Kidney (tissue), 13 donors: ENCODE measurements at regions not wholly inside any gene's neighbourhood (a gene's known extent, or its start where the extent isn't known, plus 50 kb on each side); places are given as distances from the start of the nearest gene placed in this dataset.

Experiments
- DNase-seq, 5 donors: peaks; one replicate each; pipeline ENCODE4 v3.0.0-alpha.2; 2013 to 2020
- FAIRE-seq: peaks from 2 replicates; lab custom pipeline; 2012; peaks lifted over from hg19 to GRCh38; lab: Jason Lieb, UNC
- H3K27ac ChIP-seq, 2 donors: one replicate each; pipeline ENCODE4 v1.7.0; 2013; ENCODE audit warnings: low read depth in 2 of 2, low read length in 2 of 2, inconsistent platforms in 1 of 2
- H3K27me3 ChIP-seq: one replicate; pipeline ENCODE4 v1.7.1; 2013; ENCODE audit warnings: low read length, inconsistent platforms; ENCODE audit not compliant: control insufficient read depth, insufficient read depth
- H3K36me3 ChIP-seq, 3 donors: one replicate each; pipeline versions ENCODE4 v1.7.0 to v1.7.1; 2013; ENCODE audit warnings: low read length in 3 of 3, control low read depth in 1 of 3, inconsistent platforms in 1 of 3; ENCODE audit not compliant: insufficient read depth in 3 of 3, control insufficient read depth in 2 of 3
- H3K4me1 ChIP-seq, 3 donors: one replicate each; pipeline versions ENCODE4 v1.7.0 to v1.7.1; 2013; ENCODE audit warnings: low read length in 3 of 3, inconsistent platforms in 1 of 3, low read depth in 1 of 3; ENCODE audit not compliant: control insufficient read depth in 2 of 3, insufficient read depth in 2 of 3
- H3K4me3 ChIP-seq, 3 donors: one replicate each; pipeline versions ENCODE4 v1.7.0 to v1.8.1; 2013; ENCODE audit warnings: low read length in 3 of 3, control low read depth in 1 of 3, inconsistent platforms in 1 of 3
- H3K9ac ChIP-seq, 3 donors: one replicate each; pipeline versions ENCODE4 v1.7.0 to v1.7.1; 2013; ENCODE audit warnings: low read length in 3 of 3, control low read depth in 1 of 3, inconsistent platforms in 1 of 3
- H3K9me3 ChIP-seq, 3 donors: one replicate each; pipeline versions ENCODE4 v1.7.0 to v1.7.1; 2013; ENCODE audit warnings: low read length in 3 of 3, control low read depth in 1 of 3, inconsistent platforms in 1 of 3; ENCODE audit not compliant: control insufficient read depth in 2 of 3, insufficient read depth in 1 of 3
- intact Hi-C: fragments of 100-400 bp; cut with DNase I; formaldehyde crosslinking; loops from one replicate; pipeline ENCODE4 v1.11.1; 2022
- TF ChIP-seq, protein P1 (sequence below): IDR thresholded peaks from 3 replicates; pipeline ENCODE4 v1.5.1; 2012; ENCODE audit warnings: mild to moderate bottlenecking, moderate library complexity, borderline replicate concordance; ENCODE audit not compliant: insufficient read depth; ENCODE audit errors: extremely low read depth
- donor health status: control.
- donor health status: control.
- donor health status: control.
- donor health status: control.
- donor health status: control.
- donor health status: DM: yes; HTN: yes; CAD: no.
- donor health status: Normal renal cell carcinoma (clear cell type).

DNA sequence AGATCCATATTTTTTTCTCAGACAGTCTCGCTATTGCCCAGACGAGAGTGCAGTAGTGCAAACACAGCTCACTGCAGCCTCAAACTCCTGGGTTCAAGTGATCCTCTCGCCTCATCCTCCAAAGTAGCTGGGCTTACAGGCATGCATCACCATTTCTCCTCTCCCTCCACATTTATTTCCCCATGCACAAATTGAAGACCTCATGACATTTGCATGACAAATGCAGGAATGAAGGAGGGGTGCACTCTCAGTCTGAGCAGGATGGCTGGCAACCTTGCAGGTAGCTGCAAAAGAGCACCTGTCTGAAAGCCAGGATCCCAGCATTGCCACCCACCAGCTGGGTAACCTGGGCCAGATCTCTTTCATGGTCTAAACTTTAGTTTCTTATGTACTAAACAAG is 111.2 kb downstream of the SH3TC2 start:
- H3K9me3 ChIP-seq, result no peaks in the 10 kb centered on the region
- H3K4me1 ChIP-seq, result no peaks in the 10 kb centered on the region
- no peaks in the 10 kb centered on the region for H3K36me3 ChIP-seq
- no peaks in the 10 kb centered on the region for H3K27me3 ChIP-seq
- no peak for DNase-seq
- no peak overlapping the region for H3K27ac ChIP-seq
- H3K9ac ChIP-seq, result no peak overlapping the region
- TF ChIP-seq, protein P1, sequence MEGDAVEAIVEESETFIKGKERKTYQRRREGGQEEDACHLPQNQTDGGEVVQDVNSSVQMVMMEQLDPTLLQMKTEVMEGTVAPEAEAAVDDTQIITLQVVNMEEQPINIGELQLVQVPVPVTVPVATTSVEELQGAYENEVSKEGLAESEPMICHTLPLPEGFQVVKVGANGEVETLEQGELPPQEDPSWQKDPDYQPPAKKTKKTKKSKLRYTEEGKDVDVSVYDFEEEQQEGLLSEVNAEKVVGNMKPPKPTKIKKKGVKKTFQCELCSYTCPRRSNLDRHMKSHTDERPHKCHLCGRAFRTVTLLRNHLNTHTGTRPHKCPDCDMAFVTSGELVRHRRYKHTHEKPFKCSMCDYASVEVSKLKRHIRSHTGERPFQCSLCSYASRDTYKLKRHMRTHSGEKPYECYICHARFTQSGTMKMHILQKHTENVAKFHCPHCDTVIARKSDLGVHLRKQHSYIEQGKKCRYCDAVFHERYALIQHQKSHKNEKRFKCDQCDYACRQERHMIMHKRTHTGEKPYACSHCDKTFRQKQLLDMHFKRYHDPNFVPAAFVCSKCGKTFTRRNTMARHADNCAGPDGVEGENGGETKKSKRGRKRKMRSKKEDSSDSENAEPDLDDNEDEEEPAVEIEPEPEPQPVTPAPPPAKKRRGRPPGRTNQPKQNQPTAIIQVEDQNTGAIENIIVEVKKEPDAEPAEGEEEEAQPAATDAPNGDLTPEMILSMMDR, result no peak
- no peak for FAIRE-seq
- no peak overlapping the region for H3K4me3 ChIP-seq
- intact Hi-C loops, result no loop called here

DNA sequence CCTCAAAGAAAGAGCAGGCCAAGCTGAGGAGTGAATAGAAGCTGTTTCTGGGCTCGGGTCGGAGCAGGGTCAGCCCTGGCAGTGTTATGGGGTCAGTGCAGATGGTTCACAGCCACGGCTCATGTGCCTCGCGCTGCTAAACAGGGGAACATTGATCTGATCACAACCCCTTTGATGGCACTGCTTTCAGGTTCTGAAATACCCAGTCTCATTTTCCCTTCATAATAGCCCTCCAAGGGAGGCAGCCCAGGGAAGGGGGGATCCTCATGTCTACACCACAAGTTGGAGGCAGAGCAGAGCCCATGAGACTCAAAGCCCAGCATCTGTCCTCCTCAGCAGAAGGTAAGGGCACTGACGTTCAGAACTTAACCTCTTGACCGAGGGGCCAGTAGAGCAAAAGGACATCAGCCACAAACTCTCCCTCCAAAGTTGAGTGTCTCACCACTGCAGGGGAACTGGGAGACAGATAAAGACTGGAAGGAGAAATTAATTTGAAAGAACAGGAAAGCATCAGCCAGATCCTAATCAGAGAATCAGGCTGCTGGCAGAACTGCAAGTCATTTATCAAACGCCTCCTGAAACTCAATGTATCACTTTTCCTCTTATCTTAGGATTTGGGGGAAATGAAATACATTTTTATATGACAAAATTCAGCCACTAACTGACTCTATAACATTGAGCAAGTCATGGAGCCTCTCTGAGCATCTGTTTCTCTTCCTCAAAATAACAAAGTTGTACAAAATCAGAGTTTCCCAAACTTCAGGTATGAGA is 110.6 kb downstream of the SH3TC2 start:
- H3K36me3 ChIP-seq, result no peaks in the 10 kb centered on the region
- no peak for DNase-seq
- H3K9me3 ChIP-seq, result no peaks in the 10 kb centered on the region
- H3K4me3 ChIP-seq, result no peak overlapping the region
- TF ChIP-seq, protein P1, result no peak
- FAIRE-seq, result no peak
- no peaks in the 10 kb centered on the region for H3K4me1 ChIP-seq
- no peak overlapping the region for H3K27ac ChIP-seq
- no peaks in the 10 kb centered on the region for H3K27me3 ChIP-seq
- intact Hi-C loops, result no loop called here
- H3K9ac ChIP-seq, result no peak overlapping the region

DNA sequence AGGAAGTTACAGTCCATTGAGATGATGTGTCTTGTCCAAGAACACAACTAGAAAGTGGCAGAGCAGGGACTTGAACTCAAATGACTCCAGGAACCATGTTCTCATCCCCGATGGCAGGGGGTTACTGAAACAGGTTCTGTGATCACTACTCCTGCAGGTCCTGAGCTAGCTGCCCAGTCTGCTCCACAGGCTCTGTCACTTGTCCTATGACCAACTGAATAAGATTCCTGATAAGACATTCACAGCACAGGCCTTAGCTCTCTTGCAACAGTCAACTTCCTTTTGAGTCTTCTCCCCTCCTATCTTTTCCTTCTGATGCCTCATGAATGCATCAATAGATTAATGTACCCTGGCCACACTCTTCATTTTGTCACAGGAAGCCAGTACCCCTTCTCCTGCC is 109.2 kb downstream of the SH3TC2 start:
- no peak for FAIRE-seq
- H3K27me3 ChIP-seq, result no peaks in the 10 kb centered on the region
- no peak overlapping the region for H3K4me3 ChIP-seq
- no peak overlapping the region for H3K27ac ChIP-seq
- no peaks in the 10 kb centered on the region for H3K9me3 ChIP-seq
- H3K36me3 ChIP-seq, result no peaks in the 10 kb centered on the region
- intact Hi-C loops, result no loop called here
- no peak overlapping the region for H3K9ac ChIP-seq
- no peak for DNase-seq
- no peaks in the 10 kb centered on the region for H3K4me1 ChIP-seq
- TF ChIP-seq, protein P1, result no peak
